Mesodermal cell (in vitro differentiated cells): ENCODE measurements at regions not wholly inside any gene's neighbourhood (a gene's known extent, or its start where the extent isn't known, plus 50 kb on each side); places are given as distances from the start of the nearest gene placed in this dataset.

Experiments used
- H3K27ac ChIP-seq: 2 replicates; pipeline ENCODE4 v1.7.0; 2013; ENCODE audit warnings: mild to moderate bottlenecking, low read depth, low read length, moderate library complexity; ENCODE audit not compliant: severe bottlenecking
- H3K36me3 ChIP-seq: 2 replicates; pipeline ENCODE4 v1.7.1; 2013; ENCODE audit warnings: mild to moderate bottlenecking, low read length, moderate library complexity; ENCODE audit not compliant: control insufficient read depth, insufficient read depth
- H3K4me1 ChIP-seq: one replicate; pipeline ENCODE4 v1.7.1; 2013; ENCODE audit warnings: mild to moderate bottlenecking, low read length; ENCODE audit not compliant: insufficient read depth, control insufficient read depth, poor library complexity, severe bottlenecking
- H3K4me3 ChIP-seq: 2 replicates; pipeline ENCODE4 v1.7.0; 2013; ENCODE audit warnings: low read length, control low read depth, mild to moderate bottlenecking; ENCODE audit not compliant: insufficient read depth, poor library complexity, severe bottlenecking; ENCODE audit errors: extremely low read depth
- H3K9me3 ChIP-seq: 2 replicates; pipeline ENCODE4 v1.7.1; 2013; ENCODE audit warnings: mild to moderate bottlenecking, low read length, moderate library complexity; ENCODE audit not compliant: control insufficient read depth
- WGBS, 2 experiments: methylation state at CpG; one replicate each; pipeline ENCODE4 v1.1.5; 2013; ENCODE audit warnings: missing lambda C conversion rate in 2 of 2; ENCODE audit not compliant: insufficient coverage in 2 of 2; 5-methylcytosine and 5-hydroxymethylcytosine counted together

DNA sequence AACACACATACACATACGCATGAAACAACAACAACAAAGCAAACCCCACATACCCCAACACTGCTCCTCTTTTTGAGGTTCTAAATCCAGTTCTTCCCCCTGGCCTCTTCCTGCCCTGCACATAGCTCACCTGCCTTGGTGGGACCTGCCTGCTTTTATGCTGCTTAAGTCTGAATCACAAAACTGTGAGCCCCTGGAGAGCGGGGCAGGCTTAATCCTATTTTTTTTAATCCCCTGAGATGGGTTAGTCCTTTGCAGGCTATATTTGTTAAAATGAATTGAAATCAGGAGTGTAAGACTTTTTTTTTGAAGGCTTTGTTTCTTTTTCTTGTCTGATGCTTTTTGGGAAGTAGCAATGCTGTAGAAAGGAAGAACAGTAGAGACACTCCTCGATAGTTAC, 84.6 kb upstream of the MAX start:
- H3K9me3 ChIP-seq = peaks cover 8% of the 10 kb centered on the region
- peaks cover 4% of the 10 kb centered on the region for H3K4me1 ChIP-seq
- H3K27ac ChIP-seq = no peak overlapping the region
- no peak overlapping the region for H3K4me3 ChIP-seq
- 94 to 100% methylated on average over 1 to 2 of the region's 3 CpGs for WGBS, 2 experiments
- no peaks in the 10 kb centered on the region for H3K36me3 ChIP-seq

DNA sequence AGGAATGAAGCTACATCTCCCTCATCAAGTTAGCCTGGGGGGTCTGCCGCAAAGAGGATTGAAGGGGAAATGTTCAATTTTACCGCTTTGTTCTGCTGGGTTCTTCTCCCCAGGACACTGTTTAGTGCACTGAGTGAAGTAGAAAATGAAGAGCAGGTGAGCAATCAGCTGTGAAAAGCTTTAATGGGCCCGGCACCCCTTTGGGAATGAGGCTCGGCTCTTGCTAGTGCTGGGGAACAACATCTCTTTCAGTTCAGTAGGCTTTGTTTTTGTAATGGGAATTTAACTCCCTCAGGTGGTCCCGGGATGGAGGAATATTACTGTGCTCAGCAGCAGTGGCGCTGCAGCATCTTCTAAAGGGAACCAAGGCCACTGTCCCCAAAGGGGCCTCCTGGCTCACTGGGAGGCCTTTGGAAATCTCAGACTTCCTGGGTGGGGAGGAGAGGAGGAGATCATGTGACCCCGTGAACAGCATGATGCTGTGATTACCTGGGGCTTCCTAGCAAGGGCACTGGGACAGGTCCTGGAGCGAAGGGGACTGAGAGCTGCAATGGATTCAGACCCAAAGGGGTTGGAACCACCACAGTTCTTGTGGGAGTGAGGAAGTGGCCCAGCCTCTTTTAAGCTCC, 85.2 kb upstream of the MAX start:
- WGBS, 2 experiments = 59 to 79% methylated on average over 4 to 5 of the region's 8 CpGs
- peaks cover 4% of the 10 kb centered on the region for H3K9me3 ChIP-seq
- no peaks in the 10 kb centered on the region for H3K36me3 ChIP-seq
- no peak overlapping the region for H3K4me3 ChIP-seq
- peaks cover 4% of the 10 kb centered on the region for H3K4me1 ChIP-seq
- no peak overlapping the region for H3K27ac ChIP-seq

DNA sequence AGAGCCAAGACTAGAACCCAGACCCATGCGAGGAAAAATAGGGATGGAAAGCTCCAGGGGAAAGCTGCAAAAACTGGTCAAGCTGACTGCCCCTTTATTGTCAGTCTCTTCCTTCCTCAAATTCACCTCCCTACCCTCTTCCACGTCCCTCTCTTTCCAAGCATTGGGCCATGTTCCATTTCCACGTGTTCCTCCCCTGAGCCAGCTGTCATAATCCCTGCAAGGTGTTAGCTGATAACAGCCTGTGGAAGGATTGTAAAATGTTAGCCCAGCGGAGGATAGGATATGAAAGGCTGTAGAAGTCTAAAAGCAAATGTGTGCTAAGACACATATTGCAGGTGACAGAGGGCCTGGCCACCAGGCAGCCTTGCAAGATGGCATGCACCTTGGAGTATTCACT, 88.0 kb upstream of the MAX start:
- Histone ChIP-seq H3K4me3 (no peak overlapping the region), H3K9me3 (no peaks in the 10 kb centered on the region), H3K4me1 (no peaks in the 10 kb centered on the region), H3K36me3 (no peaks in the 10 kb centered on the region), H3K27ac (no peak overlapping the region)
- 87 to 89% methylated on average over 3 to 4 of the region's 4 CpGs for WGBS, 2 experiments

DNA sequence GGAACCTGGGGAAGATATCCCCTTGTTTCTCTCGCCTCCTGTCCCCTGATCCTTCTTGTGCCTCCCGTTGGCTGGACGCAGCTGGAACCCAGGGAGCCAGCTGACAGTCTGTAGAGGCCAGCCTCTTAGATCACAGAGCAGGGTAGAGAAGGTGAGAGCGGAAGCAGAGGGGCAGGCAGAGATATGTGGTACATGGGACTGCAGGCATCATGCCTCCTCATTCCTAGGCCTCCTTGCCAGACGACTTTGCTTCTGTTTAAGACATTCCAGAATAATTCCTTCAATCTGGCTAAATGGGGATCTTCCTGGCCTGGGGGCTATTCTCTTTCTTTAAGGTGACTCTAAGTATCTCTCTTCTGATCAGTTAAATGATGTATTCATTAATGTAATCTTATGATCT, 89.4 kb upstream of the MAX start:
- Histone ChIP-seq H3K4me3 (no peak overlapping the region), H3K36me3 (no peaks in the 10 kb centered on the region), H3K4me1 (no peaks in the 10 kb centered on the region), H3K9me3 (no peaks in the 10 kb centered on the region), H3K27ac (no peak overlapping the region)
- 90 to 94% methylated on average over 3 to 4 of the region's 5 CpGs for WGBS, 2 experiments

DNA sequence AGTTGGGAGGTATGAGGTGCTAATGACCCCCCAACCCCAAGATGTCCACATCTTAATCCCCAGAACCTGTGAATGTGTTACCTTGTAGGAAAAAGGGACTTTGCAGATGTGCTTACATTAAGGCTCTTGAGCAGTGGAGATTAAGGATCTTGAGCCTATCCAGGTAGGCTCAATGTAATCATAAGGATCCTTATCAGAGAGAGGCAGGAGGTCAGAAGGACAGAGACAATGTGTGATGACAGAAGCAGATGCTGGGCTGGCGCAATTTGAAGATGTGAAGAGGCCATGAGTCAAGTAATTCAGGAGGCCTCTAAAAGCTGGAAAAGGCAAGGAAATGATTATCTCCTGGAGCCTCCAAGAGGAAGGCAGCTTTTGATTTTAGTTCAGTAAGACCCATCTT, 90.4 kb upstream of the MAX start:
- no peaks in the 10 kb centered on the region for H3K9me3 ChIP-seq
- no peak overlapping the region for H3K27ac ChIP-seq
- no peak overlapping the region for H3K4me3 ChIP-seq
- no peaks in the 10 kb centered on the region for H3K4me1 ChIP-seq
- no peaks in the 10 kb centered on the region for H3K36me3 ChIP-seq
- whole genome bisulfite sequencing, 2 experiments = 88 to 100% methylated on average over 1 of the region's 1 CpG

DNA sequence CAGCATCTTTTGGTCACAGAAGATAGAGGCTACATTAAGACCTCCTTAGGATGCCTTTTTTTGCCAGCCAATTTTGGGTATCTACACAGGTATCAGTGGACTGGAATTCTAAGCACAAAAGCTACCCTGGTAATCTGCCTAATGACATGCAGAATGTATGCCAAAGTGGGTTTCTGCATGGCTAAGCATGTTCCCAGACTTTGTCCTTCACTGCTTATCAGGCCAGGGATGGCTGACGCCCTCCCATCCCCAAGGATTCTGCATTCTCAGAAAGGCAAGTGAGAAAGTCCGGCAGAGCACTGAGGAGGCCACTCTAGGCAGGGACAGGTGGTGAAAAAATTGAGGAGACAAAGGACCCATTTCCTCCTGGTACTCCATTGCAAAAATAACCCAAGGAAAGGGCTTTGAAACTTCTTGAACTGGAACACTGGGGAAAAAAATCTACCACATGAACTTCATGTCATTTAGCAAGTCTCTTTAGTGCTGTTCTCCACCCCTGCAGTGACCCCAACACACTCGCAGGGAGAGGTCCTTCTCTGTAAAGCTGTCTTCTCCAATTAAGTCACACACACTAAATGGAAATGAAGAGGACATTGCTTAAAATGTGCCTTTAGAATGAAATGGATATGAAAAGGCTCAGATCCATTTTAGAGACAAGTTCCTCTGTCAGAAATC, 91.7 kb upstream of the MAX start:
- WGBS, 2 experiments = 60% methylated on average over 1 of the region's 3 CpGs; no CpG with 5 or more reads in 1 of the 2 experiments
- H3K4me3 ChIP-seq = no peak overlapping the region

DNA sequence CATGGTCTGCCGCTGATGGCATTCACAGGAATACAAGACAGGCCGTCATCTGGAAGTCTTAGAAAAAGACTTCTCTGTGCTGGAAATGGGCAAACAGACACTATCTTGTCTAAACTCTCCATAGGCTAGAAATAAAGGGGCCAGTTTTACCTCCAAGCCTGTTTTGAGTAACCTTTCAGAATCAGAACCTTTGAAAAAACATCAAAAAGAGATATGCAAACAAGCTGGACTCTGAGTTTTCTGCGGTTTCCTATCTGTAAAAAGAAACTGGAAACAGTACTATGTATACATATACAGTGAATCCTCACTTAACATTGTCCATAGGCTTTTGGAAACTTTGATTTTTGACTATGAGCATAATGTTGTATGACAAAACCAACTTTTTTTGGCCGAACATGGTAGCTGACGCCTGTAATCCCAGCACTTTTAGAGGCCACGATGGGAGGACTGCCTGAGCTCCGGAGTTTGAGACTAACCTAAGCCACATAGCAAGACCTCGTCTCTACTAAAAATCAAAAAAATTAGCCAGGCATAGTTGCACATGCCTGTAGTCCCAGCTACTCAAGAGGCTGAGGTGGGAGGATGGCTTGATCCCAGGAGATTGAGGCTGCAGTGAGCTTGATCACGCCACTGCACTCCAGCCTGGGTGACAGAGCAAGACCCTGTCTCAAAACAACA, 92.9 kb upstream of the MAX start:
- no peak overlapping the region for H3K4me3 ChIP-seq
- no peaks in the 10 kb centered on the region for H3K4me1 ChIP-seq
- no peaks in the 10 kb centered on the region for H3K9me3 ChIP-seq
- no peak overlapping the region for H3K27ac ChIP-seq
- no peaks in the 10 kb centered on the region for H3K36me3 ChIP-seq
- WGBS, 2 experiments = 93 to 99% methylated on average over 6 to 7 of the region's 9 CpGs

More for the DNA sequence above, 91.7 kb upstream of the MAX start:
- Histone ChIP-seq H3K27ac (no peak overlapping the region), H3K4me1 (no peaks in the 10 kb centered on the region), H3K9me3 (no peaks in the 10 kb centered on the region), H3K36me3 (no peaks in the 10 kb centered on the region)

DNA sequence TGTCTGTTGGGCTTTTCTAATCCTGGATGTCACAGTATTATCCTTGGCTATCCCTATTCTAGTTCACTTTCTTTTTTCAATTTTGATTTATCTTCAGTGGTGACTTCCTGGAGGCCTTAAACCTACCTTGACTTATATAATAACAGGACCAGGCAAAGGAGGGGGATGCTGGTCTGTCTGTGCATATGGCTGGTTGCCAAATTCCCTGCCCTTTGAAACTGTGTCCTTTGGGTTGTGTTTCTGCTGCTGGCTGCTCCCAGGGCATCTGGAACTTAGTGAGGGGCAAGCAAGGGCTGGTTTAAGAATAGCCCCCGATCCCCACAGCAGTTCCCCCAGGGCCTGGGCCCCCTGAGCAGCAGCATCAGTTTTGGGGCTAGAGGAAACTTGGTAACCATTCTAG, 96.0 kb upstream of the MAX start:
- WGBS, 2 experiments = 88% methylated on average over 1 of the region's 1 CpG; no CpG with 5 or more reads in 1 of the 2 experiments
- Histone ChIP-seq H3K36me3 (no peaks in the 10 kb centered on the region), H3K4me3 (no peak overlapping the region), H3K4me1 (no peaks in the 10 kb centered on the region), H3K9me3 (no peaks in the 10 kb centered on the region), H3K27ac (no peak overlapping the region)

DNA sequence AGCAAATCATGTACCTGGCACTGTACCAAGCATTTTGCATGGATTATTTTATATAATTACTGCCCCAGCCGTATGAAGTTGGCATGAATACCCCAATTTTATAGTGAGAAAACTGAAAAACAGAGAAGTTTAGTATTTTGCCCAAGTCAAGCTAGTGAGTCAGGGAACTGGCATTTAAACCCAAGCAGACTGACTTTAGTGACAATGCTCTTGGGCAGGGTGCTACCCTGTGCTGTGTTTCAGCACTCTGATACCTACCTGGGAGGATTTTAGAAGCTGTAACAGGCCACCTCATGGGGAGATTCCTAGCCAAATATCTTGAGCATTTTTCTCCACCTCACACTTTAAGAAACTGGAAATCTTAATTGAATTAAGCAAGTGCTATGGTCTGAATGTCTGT, 98.1 kb upstream of the MAX start:
- 88% methylated on average over 1 of the region's 1 CpG; no CpG with 5 or more reads in 1 of the 2 experiments for WGBS, 2 experiments
- no peak overlapping the region for H3K27ac ChIP-seq
- H3K4me1 ChIP-seq = no peaks in the 10 kb centered on the region
- H3K9me3 ChIP-seq = no peaks in the 10 kb centered on the region
- H3K36me3 ChIP-seq = no peaks in the 10 kb centered on the region
- H3K4me3 ChIP-seq = no peak overlapping the region

DNA sequence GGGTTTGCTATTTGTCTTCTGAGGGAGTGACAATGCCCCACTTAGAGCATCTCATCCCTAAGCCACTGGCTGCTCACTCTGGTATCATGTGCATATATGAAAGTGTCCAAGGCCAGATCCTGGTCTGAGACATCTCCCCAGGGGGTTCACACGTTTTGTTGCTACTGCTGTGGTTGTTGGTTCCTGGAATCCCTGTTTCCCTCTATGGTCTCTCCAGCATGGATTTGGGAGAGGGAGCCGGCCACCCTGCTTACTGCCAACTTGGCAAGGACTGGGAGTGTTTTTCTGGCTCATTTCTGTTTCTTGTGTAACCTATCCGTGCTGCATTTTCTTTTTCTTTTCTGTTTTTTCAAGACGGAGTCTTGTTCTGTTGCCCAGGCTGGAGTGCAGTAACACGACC, 101.3 kb upstream of the MAX start:
- H3K4me3 ChIP-seq = no peak overlapping the region
- no peaks in the 10 kb centered on the region for H3K9me3 ChIP-seq
- H3K27ac ChIP-seq = no peak overlapping the region
- no peaks in the 10 kb centered on the region for H3K4me1 ChIP-seq
- WGBS, 2 experiments = 95 to 97% methylated on average over 4 to 5 of the region's 5 CpGs
- no peaks in the 10 kb centered on the region for H3K36me3 ChIP-seq

DNA sequence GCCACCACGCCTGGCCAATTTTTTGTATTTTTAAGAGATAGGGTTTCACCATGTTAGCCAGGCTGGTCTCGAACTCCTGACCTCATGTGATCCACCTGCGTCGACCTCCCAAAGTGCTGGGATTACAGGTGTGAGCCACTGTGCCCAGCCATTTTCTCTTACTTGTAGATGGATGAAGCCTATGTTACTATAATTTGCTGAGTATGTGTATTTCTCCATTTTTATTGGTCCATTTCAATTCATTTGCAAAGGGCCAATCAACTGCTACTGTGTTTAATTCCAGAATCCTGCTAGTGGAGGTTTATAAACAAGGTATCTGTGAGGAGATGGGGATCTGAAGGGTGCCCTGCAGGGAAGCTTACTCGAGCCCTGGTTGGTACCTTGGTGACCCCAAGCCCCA, 101.7 kb upstream of the MAX start:
- Histone ChIP-seq H3K36me3 (no peaks in the 10 kb centered on the region), H3K27ac (no peak overlapping the region), H3K4me3 (no peak overlapping the region), H3K9me3 (no peaks in the 10 kb centered on the region), H3K4me1 (no peaks in the 10 kb centered on the region)
- 91 to 94% methylated on average over 3 to 4 of the region's 5 CpGs for WGBS, 2 experiments
